ENCODE measurements at regions not wholly inside any gene's neighbourhood (a gene's known extent, or its start where the extent isn't known, plus 50 kb on each side); places are given as distances from the start of the nearest gene placed in this dataset.

- peak; percentile 26 for DNase-seq
Measured at GRCh38 chr7:41336455-41336952, 366.4 kb downstream of the INHBA start.

- DNase-seq, result no peak
Measured at GRCh38 chr7:41334071-41334862, 368.6 kb downstream of the INHBA start.

GRCh38 chr7:41333511-41333910, 369.4 kb downstream of the INHBA start:
- peak; percentile 32 for DNase-seq

GRCh38 chr7:41331194-41331593, 371.7 kb downstream of the INHBA start:
- no peak for DNase-seq

- DNase-seq, result no peak
Measured at GRCh38 chr7:41328544-41328943, 374.3 kb downstream of the INHBA start.

- DNase-seq, result no peak
Measured at GRCh38 chr7:41328131-41328530, 374.8 kb downstream of the INHBA start.

- DNase-seq, result no peak
Measured at GRCh38 chr7:41326616-41327015, 376.3 kb downstream of the INHBA start.

GRCh38 chr7:41323806-41324205, 379.1 kb downstream of the INHBA start:
- no peak for DNase-seq

GRCh38 chr7:41319581-41319980, 383.3 kb downstream of the INHBA start:
- DNase-seq, result peak; percentile 51

- DNase-seq, result no peak
Measured at GRCh38 chr7:41316410-41316809, 386.5 kb downstream of the INHBA start.

- DNase-seq, result no peak
Measured at GRCh38 chr7:41315764-41316163, 387.1 kb downstream of the INHBA start.

- peak; percentile 46 for DNase-seq
Measured at GRCh38 chr7:41313171-41313570, 389.7 kb downstream of the INHBA start.

- DNase-seq, result no peak
Measured at GRCh38 chr7:41312235-41312634, 390.7 kb downstream of the INHBA start.

GRCh38 chr7:41311301-41311700, 391.6 kb downstream of the INHBA start:
- DNase-seq, result no peak

GRCh38 chr7:41306486-41306885, 396.4 kb downstream of the INHBA start:
- DNase-seq, result no peak

- DNase-seq, result no peak
Measured at GRCh38 chr7:41305001-41305400, 397.9 kb downstream of the INHBA start.

GRCh38 chr7:41303709-41304108, 399.2 kb downstream of the INHBA start:
- DNase-seq, result no peak

- no peak for DNase-seq
Measured at GRCh38 chr7:41298409-41298808, 404.5 kb downstream of the INHBA start.

- DNase-seq, result no peak
Measured at GRCh38 chr7:41297166-41297565, 405.7 kb downstream of the INHBA start.

GRCh38 chr7:41295455-41295815, 407.5 kb downstream of the INHBA start:
- no peak for DNase-seq

GRCh38 chr7:41294556-41295454, 408.1 kb downstream of the INHBA start:
- no peak for DNase-seq

GRCh38 chr7:41292487-41292886, 410.4 kb downstream of the INHBA start:
- no peak for DNase-seq

- DNase-seq, result no peak
Measured at GRCh38 chr7:41287559-41288335, 415.1 kb downstream of the INHBA start.

Data from HCEC 1CT (cell line).